Fibroblast of skin of left quadriceps (primary cell): ENCODE measurements at regions not wholly inside any gene's neighbourhood (a gene's known extent, or its start where the extent isn't known, plus 50 kb on each side); places are given as distances from the start of the nearest gene placed in this dataset.
A peak's percentile ranks its signal among the peaks of the same experiment; 100 is the strongest.

Source experiments
- DNase-seq, 2 experiments: peaks; one replicate each; pipeline ENCODE4 v3.0.0-alpha.2; 2013; ENCODE audit warnings: low read depth in 2 of 2

- no peak for DNase-seq
These were observed 492.6 kb downstream of the RFC3 start for GRCh38 chr13:34310539-34310938.

GRCh38 chr13:34311251-34311650 is 493.3 kb downstream of the RFC3 start:
- DNase-seq, result no peak

- DNase-seq, result no peak
These were observed 494.6 kb downstream of the RFC3 start for GRCh38 chr13:34312578-34312977.

GRCh38 chr13:34320084-34320483 is 502.1 kb downstream of the RFC3 start:
- no peak for DNase-seq

- DNase-seq, result no peak
These were observed 504.2 kb downstream of the RFC3 start for GRCh38 chr13:34322014-34322742.

GRCh38 chr13:34322743-34323074 is 504.8 kb downstream of the RFC3 start:
- no peak for DNase-seq

GRCh38 chr13:34335014-34336007 is 517.4 kb downstream of the RFC3 start:
- DNase-seq, result no peak

- no peak for DNase-seq
These were observed 520.2 kb downstream of the RFC3 start for GRCh38 chr13:34338102-34338501.

GRCh38 chr13:34340534-34340933 is 522.6 kb downstream of the RFC3 start:
- DNase-seq, result no peak

- no peak for DNase-seq
These were observed 525.5 kb downstream of the RFC3 start for GRCh38 chr13:34343413-34343940.

GRCh38 chr13:34344816-34345215 is 526.9 kb downstream of the RFC3 start:
- no peak for DNase-seq

GRCh38 chr13:34345258-34345965 is 527.5 kb downstream of the RFC3 start:
- no peak for DNase-seq

- DNase-seq, result peak; percentile 46 to 49
These were observed 528.7 kb downstream of the RFC3 start for GRCh38 chr13:34346626-34347025.

GRCh38 chr13:34347784-34348573 is 530.0 kb downstream of the RFC3 start:
- no peak for DNase-seq

GRCh38 chr13:34349091-34349722 is 531.3 kb downstream of the RFC3 start:
- peak; percentile 99 for DNase-seq

GRCh38 chr13:34350671-34351070 is 532.7 kb downstream of the RFC3 start:
- no peak for DNase-seq

- DNase-seq, result no peak
These were observed 533.2 kb downstream of the RFC3 start for GRCh38 chr13:34351134-34351533.

GRCh38 chr13:34352958-34353357 is 535.0 kb downstream of the RFC3 start:
- DNase-seq, result no peak

GRCh38 chr13:34356686-34357434 is 538.9 kb downstream of the RFC3 start:
- DNase-seq, result no peak
